ENCODE measurements at regions not wholly inside any gene's neighbourhood (a gene's known extent, or its start where the extent isn't known, plus 50 kb on each side); places are given as distances from the start of the nearest gene placed in this dataset.

DNA sequence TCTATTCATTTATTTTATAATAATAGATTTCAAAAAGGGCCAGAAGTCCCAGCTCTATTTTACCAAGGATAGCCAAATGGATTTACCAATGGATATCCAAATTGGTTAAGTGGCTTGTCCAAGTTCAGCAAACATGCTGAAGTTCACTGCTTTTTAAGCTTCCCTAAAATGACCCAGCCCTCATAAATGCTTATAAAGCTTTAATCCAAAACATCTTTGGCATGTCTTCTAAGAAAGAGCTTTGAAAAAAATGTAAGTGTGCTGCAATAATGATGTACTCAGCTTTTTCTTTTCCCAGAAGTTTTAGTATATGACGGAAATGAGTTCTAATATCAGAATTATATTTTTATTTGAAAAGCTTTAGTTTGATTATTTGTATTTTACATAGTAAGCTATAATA, 451.5 kb upstream of the ADAMTS5 start:
- POLR2A ChIA-PET = interaction anchor here (0.7 kb wide), 1 partner anchor 13 kb away, joined by 4 read pairs; no protein-coding TSS in a partner anchor
- Histone ChIP-seq H3K4me2 (ENCODE audit: insufficient read depth, low read length) (no peak overlapping the region), H3K4me1 (ENCODE audit: control insufficient read depth, extremely low read depth, insufficient read depth, low read length) (no peaks in the 10 kb centered on the region), H3K9me1 (replicated peaks; ENCODE audit: control insufficient read depth, extremely low read depth, insufficient read depth, low read length) (no peaks in the 10 kb centered on the region), H3K27ac (ENCODE audit: insufficient read depth, low read depth, low read length) (no peak overlapping the region), H4K20me1 (replicated peaks; ENCODE audit: control insufficient read depth, extremely low read depth, insufficient read depth, low read length) (no peaks in the 10 kb centered on the region), H3K36me3 (ENCODE audit: control insufficient read depth in 2 of 2, extremely low read depth in 1 of 2, insufficient read depth in 2 of 2, low read length in 2 of 2) (no peaks in the 10 kb centered on the region), H3K4me3 (replicated peaks in 1 of 3; ENCODE audit: insufficient read depth in 1 of 3, low read depth in 1 of 3, low read length in 3 of 3) (no peak overlapping the region), H3K27me3 (ENCODE audit: control insufficient read depth in 2 of 2, insufficient read depth in 2 of 2, low read length in 2 of 2) (no peaks in the 10 kb centered on the region), H3K79me2 (ENCODE audit: control insufficient read depth, insufficient read depth, low read length) (no peaks in the 10 kb centered on the region), H2AFZ (ENCODE audit: low read depth, low read length) (no peak overlapping the region), H3K9me3 (replicated peaks; ENCODE audit: control insufficient read depth, insufficient read depth, low read length) (no peaks in the 10 kb centered on the region), H3K9ac (replicated peaks; ENCODE audit: extremely low read depth, insufficient read depth, low read length) (no peak overlapping the region)
- FAIRE-seq (no peak), DNase-seq (ENCODE audit: low read depth, low spot score) (no peak)
- dilution Hi-C loops (cut with MboI; ENCODE audit: extremely low pct_ligation_motif_present, low sequenced_read_pairs) (no loop called here), intact Hi-C loops (cut with micrococcal nuclease) (no loop called here)
- TF ChIP-seq FOS (IDR thresholded peaks at IDR 0.05; ENCODE audit: borderline replicate concordance, insufficient read depth, low read length) (no peak), MYC (IDR thresholded peaks at IDR 0.05; ENCODE audit: low read depth, low read length) (no peak)
- TF ChIP-seq, protein P1, sequence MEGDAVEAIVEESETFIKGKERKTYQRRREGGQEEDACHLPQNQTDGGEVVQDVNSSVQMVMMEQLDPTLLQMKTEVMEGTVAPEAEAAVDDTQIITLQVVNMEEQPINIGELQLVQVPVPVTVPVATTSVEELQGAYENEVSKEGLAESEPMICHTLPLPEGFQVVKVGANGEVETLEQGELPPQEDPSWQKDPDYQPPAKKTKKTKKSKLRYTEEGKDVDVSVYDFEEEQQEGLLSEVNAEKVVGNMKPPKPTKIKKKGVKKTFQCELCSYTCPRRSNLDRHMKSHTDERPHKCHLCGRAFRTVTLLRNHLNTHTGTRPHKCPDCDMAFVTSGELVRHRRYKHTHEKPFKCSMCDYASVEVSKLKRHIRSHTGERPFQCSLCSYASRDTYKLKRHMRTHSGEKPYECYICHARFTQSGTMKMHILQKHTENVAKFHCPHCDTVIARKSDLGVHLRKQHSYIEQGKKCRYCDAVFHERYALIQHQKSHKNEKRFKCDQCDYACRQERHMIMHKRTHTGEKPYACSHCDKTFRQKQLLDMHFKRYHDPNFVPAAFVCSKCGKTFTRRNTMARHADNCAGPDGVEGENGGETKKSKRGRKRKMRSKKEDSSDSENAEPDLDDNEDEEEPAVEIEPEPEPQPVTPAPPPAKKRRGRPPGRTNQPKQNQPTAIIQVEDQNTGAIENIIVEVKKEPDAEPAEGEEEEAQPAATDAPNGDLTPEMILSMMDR (IDR thresholded peaks at IDR 0.05; ENCODE audit: extremely low read depth in 1 of 2, insufficient read depth in 1 of 2, low read depth in 1 of 2, low read length in 2 of 2) = no peak
- TF ChIP-seq, protein P2, sequence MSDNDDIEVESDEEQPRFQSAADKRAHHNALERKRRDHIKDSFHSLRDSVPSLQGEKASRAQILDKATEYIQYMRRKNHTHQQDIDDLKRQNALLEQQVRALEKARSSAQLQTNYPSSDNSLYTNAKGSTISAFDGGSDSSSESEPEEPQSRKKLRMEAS (IDR thresholded peaks at IDR 0.05; ENCODE audit: insufficient read depth, insufficient read length) = no peak
- CTCF ChIA-PET = interaction anchor here (1.0 to 1.6 kb wide), 3 partner anchors 10 to 147 kb away, joined by 4 to 5 read pairs (median 4); no protein-coding TSS in a partner anchor
- no TSS peak for BruUV-seq (replicated peaks)

DNA sequence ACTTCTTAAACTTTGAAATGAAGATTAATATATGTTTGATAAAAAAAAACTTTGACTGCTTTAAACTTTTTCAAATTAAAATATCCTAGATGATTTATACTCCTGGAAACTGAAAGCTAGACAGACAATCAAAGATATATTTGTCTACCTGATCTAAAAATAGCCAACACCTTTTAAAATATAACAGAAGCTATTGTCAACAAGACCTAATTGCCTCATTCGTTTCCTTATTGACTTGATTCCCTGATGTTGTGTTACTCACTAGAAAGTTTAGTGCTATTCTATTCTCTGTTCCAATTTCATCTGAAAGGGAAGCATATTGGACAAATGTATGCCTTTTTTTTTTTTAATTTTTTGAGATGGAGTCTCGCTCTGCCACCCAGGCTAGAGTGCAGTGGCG, 445.6 kb upstream of the ADAMTS5 start:
- no peak for FAIRE-seq
- Histone ChIP-seq H3K27ac (ENCODE audit: insufficient read depth, low read depth, low read length) (no peak overlapping the region), H4K20me1 (replicated peaks; ENCODE audit: control insufficient read depth, extremely low read depth, insufficient read depth, low read length) (no peaks in the 10 kb centered on the region), H3K36me3 (ENCODE audit: control insufficient read depth in 2 of 2, extremely low read depth in 1 of 2, insufficient read depth in 2 of 2, low read length in 2 of 2) (no peaks in the 10 kb centered on the region), H3K9me1 (replicated peaks; ENCODE audit: control insufficient read depth, extremely low read depth, insufficient read depth, low read length) (no peaks in the 10 kb centered on the region), H3K4me2 (ENCODE audit: insufficient read depth, low read length) (no peak overlapping the region), H3K9me3 (replicated peaks; ENCODE audit: control insufficient read depth, insufficient read depth, low read length) (no peaks in the 10 kb centered on the region), H3K4me3 (replicated peaks in 1 of 3; ENCODE audit: insufficient read depth in 1 of 3, low read depth in 1 of 3, low read length in 3 of 3) (no peak overlapping the region), H3K79me2 (ENCODE audit: control insufficient read depth, insufficient read depth, low read length) (no peaks in the 10 kb centered on the region), H3K27me3 (ENCODE audit: control insufficient read depth in 2 of 2, insufficient read depth in 2 of 2, low read length in 2 of 2) (no peaks in the 10 kb centered on the region), H2AFZ (ENCODE audit: low read depth, low read length) (no peak overlapping the region), H3K4me1 (ENCODE audit: control insufficient read depth, extremely low read depth, insufficient read depth, low read length) (no peaks in the 10 kb centered on the region), H3K9ac (replicated peaks; ENCODE audit: extremely low read depth, insufficient read depth, low read length) (no peak overlapping the region)
- intact Hi-C loops (cut with micrococcal nuclease) (loop anchor here (5.0 kb wide), 1 partner anchor 750 kb away; no protein-coding TSS in a partner anchor), dilution Hi-C loops (cut with MboI; ENCODE audit: extremely low pct_ligation_motif_present, low sequenced_read_pairs) (no loop called here)
- ChIA-PET POLR2A (no interaction called here), CTCF (interaction anchor here (1.0 kb wide), 1 partner anchor 19 kb away, joined by 3 read pairs; no protein-coding TSS in a partner anchor)
- TF ChIP-seq, protein P1 (IDR thresholded peaks at IDR 0.05; ENCODE audit: extremely low read depth in 1 of 2, insufficient read depth in 1 of 2, low read depth in 1 of 2, low read length in 2 of 2) = no peak
- no peak for DNase-seq (ENCODE audit: low read depth, low spot score)
- BruUV-seq (replicated peaks) = no TSS peak
